GM12878 (cell line): ENCODE measurements at regions not wholly inside any gene's neighbourhood (a gene's known extent, or its start where the extent isn't known, plus 50 kb on each side); places are given as distances from the start of the nearest gene placed in this dataset.

Experiments
- ATAC-seq: fragments of 200-7000 bp; cut with Tn5 transposase; 3 replicates; pipeline ENCODE4 v1.9.1; 2020; ENCODE audit warnings: mild to moderate bottlenecking, moderate library complexity
- BruUV-seq: library from RNA; stranded (reverse); fragments of 400-500 nt; replicated peaks from 2 replicates; lab custom pipeline; 2021; lab: Mats Ljungman, UMichigan
- CTCF ChIA-PET: fragments of 300-600 bp; sonication (Branson Sonifier 250); formaldehyde crosslinking; extraction: SDS; loops from one replicate; lab custom pipeline; 2021; ENCODE audit warnings: inconsistent platforms; lab: Yijun Ruan, JAX
- POLR2A ChIA-PET: fragments of 350-600 bp; formaldehyde crosslinking; extraction: SDS; loops from one replicate; lab custom pipeline; 2021; ENCODE audit warnings: inconsistent platforms; lab: Charles Lee
- RAD21 ChIA-PET: fragments of 300-600 bp; sonication (Branson Sonifier 250); formaldehyde crosslinking; loops from one replicate; lab custom pipeline; 2023; ENCODE audit warnings: antibody characterized with exemption; ENCODE audit not compliant: unreplicated experiment; lab: Charles Lee
- SMC1A ChIA-PET: fragments of 300-600 bp; sonication (Branson Sonifier 250); formaldehyde crosslinking; loops from one replicate; lab custom pipeline; 2023; ENCODE audit not compliant: unreplicated experiment, uncharacterized antibody; lab: Charles Lee
- DNase-seq: peaks from one replicate; pipeline ENCODE4 v3.0.0-alpha.2; 2011; ENCODE audit warnings: low read depth, low spot score
- FAIRE-seq: peaks from 3 replicates; lab custom pipeline; 2011; peaks lifted over from hg19 to GRCh38; lab: Jason Lieb, UNC
- H2AFZ ChIP-seq: 2 replicates; pipeline ENCODE4 v1.6.0; 2011; ENCODE audit warnings: low read depth, low read length, control low read depth; ENCODE audit not compliant: control insufficient read depth
- H3K27ac ChIP-seq: 2 replicates; pipeline ENCODE4 v1.5.1; 2011; ENCODE audit warnings: control low read depth; ENCODE audit not compliant: control insufficient read depth, insufficient read depth
- H3K27me3 ChIP-seq, 2 experiments: replicated peaks in 1 of 2; 2 replicates each; pipeline versions ENCODE4 v1.6.0 to v1.6.1; 2011; ENCODE audit warnings: low read length in 1 of 2; ENCODE audit not compliant: control insufficient read depth in 2 of 2, insufficient read depth in 2 of 2
- H3K36me3 ChIP-seq, 2 experiments: 2 replicates each; pipeline ENCODE4 v1.5.1; 2011; ENCODE audit warnings: low read length in 1 of 2; ENCODE audit not compliant: control insufficient read depth in 2 of 2, insufficient read depth in 2 of 2
- H3K4me1 ChIP-seq: 2 replicates; pipeline ENCODE4 v1.6.1; 2011; ENCODE audit warnings: mild to moderate bottlenecking, low read length, moderate library complexity, mixed read lengths; ENCODE audit not compliant: control insufficient read depth, insufficient read depth
- H3K4me2 ChIP-seq: 2 replicates; pipeline ENCODE4 v1.6.0; 2011; ENCODE audit warnings: control low read depth; ENCODE audit not compliant: control insufficient read depth, insufficient read depth
- H3K4me3 ChIP-seq: fragments of 200-600 bp; sonication (generic); 2 replicates; pipeline ENCODE4 v1.5.1; 2016
- H3K79me2 ChIP-seq: 2 replicates; pipeline ENCODE4 v1.6.0; 2011; ENCODE audit warnings: low read length; ENCODE audit not compliant: control insufficient read depth, insufficient read depth
- H3K9ac ChIP-seq: 2 replicates; pipeline ENCODE4 v1.8.0; 2011; ENCODE audit warnings: low read length, control low read depth, mixed read lengths; ENCODE audit not compliant: control insufficient read depth, insufficient read depth
- H3K9me3 ChIP-seq: replicated peaks from 3 replicates; pipeline ENCODE4 v1.5.1; 2011; ENCODE audit warnings: mild to moderate bottlenecking, low read length; ENCODE audit not compliant: control insufficient read depth, insufficient read depth
- H4K20me1 ChIP-seq: 2 replicates; pipeline ENCODE4 v1.6.0; 2011; ENCODE audit not compliant: control insufficient read depth, insufficient read depth
- HDAC2 ChIP-seq: fragments of 200-600 bp; sonication (generic); IDR thresholded peaks from 2 replicates; pipeline ENCODE4 v1.6.1; 2017
- HDGF ChIP-seq: fragments of 450-650 bp; IDR thresholded peaks from 2 replicates; pipeline ENCODE4 v1.6.1; 2016; ENCODE audit warnings: antibody characterized with exemption
- JUND ChIP-seq: IDR thresholded peaks from 2 replicates; pipeline ENCODE4 v1.6.1; 2012; ENCODE audit warnings: low read depth, mild to moderate bottlenecking, low read length, improper control_type of control experiment, moderate library complexity
- MTA2 ChIP-seq: fragments of 450-650 bp; IDR thresholded peaks from 2 replicates; pipeline ENCODE4 v1.6.1; 2016; ENCODE audit warnings: low read depth, mild to moderate bottlenecking, moderate library complexity
- POLR2AphosphoS2 ChIP-seq: IDR thresholded peaks from 2 replicates; pipeline ENCODE4 v1.6.1; 2011; ENCODE audit warnings: low read depth, mild to moderate bottlenecking, low read length, improper control_type of control experiment, moderate library complexity
- SKIL ChIP-seq: fragments of 450-650 bp; IDR thresholded peaks from 2 replicates; pipeline ENCODE4 v1.6.1; 2017; ENCODE audit warnings: mild to moderate bottlenecking, low read depth, inconsistent platforms; ENCODE audit not compliant: poor library complexity, severe bottlenecking
- SPI1 ChIP-seq: IDR thresholded peaks from 2 replicates; pipeline ENCODE4 v1.6.1; 2011; ENCODE audit warnings: low read depth, mild to moderate bottlenecking, low read length, moderate library complexity, borderline replicate concordance; ENCODE audit not compliant: insufficient read depth
- STAT1 ChIP-seq: fragments of 450-650 bp; conservative IDR thresholded peaks from 2 replicates; pipeline ENCODE4 v1.6.1; 2014; ENCODE audit warnings: antibody characterized with exemption, mild to moderate bottlenecking
- WGBS: methylation state at CpG from one replicate; pipeline ENCODE4 v1.1.6; 2016; ENCODE audit warnings: low lambda C conversion rate; ENCODE audit not compliant: insufficient replicate concordance, insufficient coverage; ENCODE audit errors: missing lambda C conversion rate; 5-methylcytosine and 5-hydroxymethylcytosine counted together
- in situ Hi-C: fragments of 300-500 bp; cut with MboI; formaldehyde crosslinking; loops from 9 replicates; pipeline ENCODE4 v1.14.3; 2018; ENCODE audit warnings: mixed read lengths
- intact Hi-C: fragments of 100-400 bp; cut with micrococcal nuclease; formaldehyde crosslinking; loops from one replicate; pipeline ENCODE4 v1.14.2; 2022; ENCODE audit not compliant: unreplicated experiment
- TF ChIP-seq, protein P1 (sequence below): fragments of 150-350 bp; IDR thresholded peaks from 2 replicates; pipeline ENCODE4 v1.6.1; 2016; ENCODE audit warnings: low read depth, low read length
- TF ChIP-seq, protein P2 (sequence below): IDR thresholded peaks from 2 replicates; pipeline ENCODE4 v1.6.1; 2012; ENCODE audit warnings: low read length, inconsistent platforms

DNA sequence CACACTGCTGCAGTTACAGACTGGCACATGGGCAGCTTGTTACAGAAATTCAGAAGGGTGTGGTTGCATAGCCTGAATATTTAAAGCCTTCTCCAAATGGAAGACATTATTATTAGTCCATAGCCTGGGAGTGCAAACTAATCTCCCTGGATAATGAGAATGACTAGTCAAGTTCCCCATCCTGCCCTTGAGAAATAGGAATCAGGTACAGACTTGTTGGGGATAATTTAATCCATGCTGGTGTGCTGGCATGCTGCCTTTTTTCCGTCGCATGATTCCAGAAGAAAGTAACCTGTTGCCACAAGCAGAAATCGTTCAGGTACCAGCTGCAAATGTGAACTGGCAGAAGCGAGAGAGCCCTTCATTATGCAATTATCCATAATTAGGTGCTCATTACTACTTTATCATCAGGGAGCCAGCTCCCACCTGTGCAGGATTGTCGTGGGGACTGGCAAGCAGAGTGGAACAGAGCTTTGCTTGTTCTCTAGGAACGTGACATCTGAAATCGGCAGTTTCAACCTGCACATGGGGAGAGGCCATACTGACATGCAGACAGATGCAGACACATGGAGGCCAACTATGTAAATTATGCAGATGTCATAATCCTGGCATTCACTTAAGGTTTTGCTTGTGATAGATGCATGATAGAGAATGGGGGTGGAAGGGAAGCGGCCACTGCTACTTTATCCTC lies 419.4 kb downstream of the PMP22 start:
- TF ChIP-seq, protein P1, sequence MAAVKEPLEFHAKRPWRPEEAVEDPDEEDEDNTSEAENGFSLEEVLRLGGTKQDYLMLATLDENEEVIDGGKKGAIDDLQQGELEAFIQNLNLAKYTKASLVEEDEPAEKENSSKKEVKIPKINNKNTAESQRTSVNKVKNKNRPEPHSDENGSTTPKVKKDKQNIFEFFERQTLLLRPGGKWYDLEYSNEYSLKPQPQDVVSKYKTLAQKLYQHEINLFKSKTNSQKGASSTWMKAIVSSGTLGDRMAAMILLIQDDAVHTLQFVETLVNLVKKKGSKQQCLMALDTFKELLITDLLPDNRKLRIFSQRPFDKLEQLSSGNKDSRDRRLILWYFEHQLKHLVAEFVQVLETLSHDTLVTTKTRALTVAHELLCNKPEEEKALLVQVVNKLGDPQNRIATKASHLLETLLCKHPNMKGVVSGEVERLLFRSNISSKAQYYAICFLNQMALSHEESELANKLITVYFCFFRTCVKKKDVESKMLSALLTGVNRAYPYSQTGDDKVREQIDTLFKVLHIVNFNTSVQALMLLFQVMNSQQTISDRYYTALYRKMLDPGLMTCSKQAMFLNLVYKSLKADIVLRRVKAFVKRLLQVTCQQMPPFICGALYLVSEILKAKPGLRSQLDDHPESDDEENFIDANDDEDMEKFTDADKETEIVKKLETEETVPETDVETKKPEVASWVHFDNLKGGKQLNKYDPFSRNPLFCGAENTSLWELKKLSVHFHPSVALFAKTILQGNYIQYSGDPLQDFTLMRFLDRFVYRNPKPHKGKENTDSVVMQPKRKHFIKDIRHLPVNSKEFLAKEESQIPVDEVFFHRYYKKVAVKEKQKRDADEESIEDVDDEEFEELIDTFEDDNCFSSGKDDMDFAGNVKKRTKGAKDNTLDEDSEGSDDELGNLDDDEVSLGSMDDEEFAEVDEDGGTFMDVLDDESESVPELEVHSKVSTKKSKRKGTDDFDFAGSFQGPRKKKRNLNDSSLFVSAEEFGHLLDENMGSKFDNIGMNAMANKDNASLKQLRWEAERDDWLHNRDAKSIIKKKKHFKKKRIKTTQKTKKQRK, result no peak
- TF ChIP-seq JUND, result no peak
- TF ChIP-seq, protein P2, sequence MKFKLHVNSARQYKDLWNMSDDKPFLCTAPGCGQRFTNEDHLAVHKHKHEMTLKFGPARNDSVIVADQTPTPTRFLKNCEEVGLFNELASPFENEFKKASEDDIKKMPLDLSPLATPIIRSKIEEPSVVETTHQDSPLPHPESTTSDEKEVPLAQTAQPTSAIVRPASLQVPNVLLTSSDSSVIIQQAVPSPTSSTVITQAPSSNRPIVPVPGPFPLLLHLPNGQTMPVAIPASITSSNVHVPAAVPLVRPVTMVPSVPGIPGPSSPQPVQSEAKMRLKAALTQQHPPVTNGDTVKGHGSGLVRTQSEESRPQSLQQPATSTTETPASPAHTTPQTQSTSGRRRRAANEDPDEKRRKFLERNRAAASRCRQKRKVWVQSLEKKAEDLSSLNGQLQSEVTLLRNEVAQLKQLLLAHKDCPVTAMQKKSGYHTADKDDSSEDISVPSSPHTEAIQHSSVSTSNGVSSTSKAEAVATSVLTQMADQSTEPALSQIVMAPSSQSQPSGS, result no peak
- TF ChIP-seq HDAC2, result no peak
- TF ChIP-seq MTA2, result no peak
- no peak for TF ChIP-seq STAT1
- no peak for TF ChIP-seq HDGF
- TF ChIP-seq SPI1, result no peak
- no peak for TF ChIP-seq SKIL
- no peak for TF ChIP-seq POLR2AphosphoS2
- H3K4me2 ChIP-seq, result no peak overlapping the region
- no peak overlapping the region for H3K27ac ChIP-seq
- BruUV-seq, result no TSS peak
- DNase-seq, result no peak
- ATAC-seq, result no peak
- H3K27me3 ChIP-seq, result no peaks in the 10 kb centered on the region
- ChIA-PET RAD21 (no interaction called here), CTCF (no interaction called here), POLR2A (no interaction called here), SMC1A (no interaction called here)
- H3K4me3 ChIP-seq, result no peak overlapping the region
- intact Hi-C loops, result no loop called here
- no peak overlapping the region for H2AFZ ChIP-seq
- H3K79me2 ChIP-seq, result no peaks in the 10 kb centered on the region
- H4K20me1 ChIP-seq, result no peaks in the 10 kb centered on the region
- H3K36me3 ChIP-seq, result no peaks in the 10 kb centered on the region
- H3K9me3 ChIP-seq, result no peaks in the 10 kb centered on the region
- FAIRE-seq, result no peak
- 13% methylated on average over 8 of the region's 8 CpGs for WGBS
- in situ Hi-C loops, result no loop called here
- no peak overlapping the region for H3K9ac ChIP-seq
- no peaks in the 10 kb centered on the region for H3K4me1 ChIP-seq
